ENCODE measurements at regions not wholly inside any gene's neighbourhood (a gene's known extent, or its start where the extent isn't known, plus 50 kb on each side); places are given as distances from the start of the nearest gene placed in this dataset.
A peak's percentile ranks its signal among the peaks of the same experiment; 100 is the strongest.

GRCh38 chr3:57001356-57001755, 59.1 kb upstream of the SPATA12 start:
- POLR2A ChIA-PET (ENCODE audit: partially characterized antibody) = no interaction called here

More at GRCh38 chr3:57001356-57001755, 59.1 kb upstream of the SPATA12 start:
- H4K8ac ChIP-seq (ENCODE audit: extremely low read depth, insufficient read depth, low read length) = no peak overlapping the region
- no peak overlapping the region for H3K23ac ChIP-seq (ENCODE audit: insufficient read length)
- H3K79me2 ChIP-seq (ENCODE audit: control insufficient read depth in 1 of 2, insufficient read depth in 2 of 2, low read length in 2 of 2) = no peaks in the 10 kb centered on the region
- H3K79me1 ChIP-seq (ENCODE audit: low read depth, low read length) = peaks cover 2% of the 10 kb centered on the region; the same call in 1 of the 2 replicates
- H2BK12ac ChIP-seq (ENCODE audit: low read depth, low read length) = no peak overlapping the region
- H3K27ac ChIP-seq (ENCODE audit: low read depth, low read length) = no peak overlapping the region
- peaks cover 0 to under 1% (median 0%) of the 10 kb centered on the region in 4 experiments; a peak in 2 of 7 replicates for H3K4me1 ChIP-seq (replicated peaks in 1 of 4; ENCODE audit: control insufficient read depth in 3 of 4, insufficient read depth in 4 of 4, low read length in 3 of 4)
- no peak overlapping the region for H3K9ac ChIP-seq (replicated peaks in 1 of 4; ENCODE audit: extremely low read depth in 1 of 4, low read depth in 3 of 4, low read length in 3 of 4)
- H3K18ac ChIP-seq (ENCODE audit: extremely low read depth, low read length) = no peak overlapping the region
- H2BK20ac ChIP-seq (ENCODE audit: low read length) = no peak overlapping the region
- no peaks in the 10 kb centered on the region for H3K27me3 ChIP-seq (replicated peaks in 1 of 4; ENCODE audit: control insufficient read depth in 3 of 4, extremely low read depth in 1 of 4, insufficient read depth in 3 of 4, low read length in 3 of 4)
- H3K36me3 ChIP-seq (ENCODE audit: control insufficient read depth in 2 of 4, insufficient read depth in 4 of 4, low read length in 3 of 4) = no peaks in the 10 kb centered on the region
- no peaks in the 10 kb centered on the region; the same call in 1 of the 2 replicates for H3K23me2 ChIP-seq (ENCODE audit: low read depth, low read length)
- no peaks in the 10 kb centered on the region for H3K9me3 ChIP-seq (ENCODE audit: insufficient read depth in 2 of 2, low read depth in 1 of 2, low read length in 1 of 2)
- no peak overlapping the region for H3K14ac ChIP-seq (ENCODE audit: insufficient read length)
- H2AFZ ChIP-seq (ENCODE audit: low read length) = no peak overlapping the region
- no peak overlapping the region for H2BK120ac ChIP-seq (replicated peaks; ENCODE audit: low read depth, low read length)
- FAIRE-seq (no peak), DNase-seq (ENCODE audit: low read depth in 1 of 2, low spot score in 2 of 2) (no peak)
- H2BK15ac ChIP-seq (ENCODE audit: low read length) = no peak overlapping the region
- no peak overlapping the region for H4K5ac ChIP-seq (ENCODE audit: insufficient read length, low read depth, low read length)
- 0 out of 2 replicates have a peak overlapping the region, but pooled peaks have one; percentile 56 for H2AK5ac ChIP-seq (ENCODE audit: low read depth, low read length)
- H3K4me3 ChIP-seq (ENCODE audit: extremely low read depth in 1 of 4, insufficient read depth in 2 of 4, low read depth in 3 of 4, low read length in 4 of 4) = no peak overlapping the region
- H3K56ac ChIP-seq (replicated peaks; ENCODE audit: insufficient read length, low read depth, low read length) = no peak overlapping the region
- H3K4me2 ChIP-seq (ENCODE audit: insufficient read depth in 1 of 2, low read depth in 2 of 2, low read length in 2 of 2) = no peak overlapping the region
- H4K20me1 ChIP-seq (replicated peaks in 1 of 2; ENCODE audit: control insufficient read depth in 1 of 2, insufficient read depth in 2 of 2, low read length in 2 of 2) = no peaks in the 10 kb centered on the region
- no peak overlapping the region for H2BK5ac ChIP-seq (ENCODE audit: low read depth, low read length)
- H3K4ac ChIP-seq (replicated peaks; ENCODE audit: insufficient read length, low read depth, low read length) = no peak overlapping the region
- TF ChIP-seq TEAD4 (IDR thresholded peaks at IDR 0.05; ENCODE audit: low read depth, low read length) (0 out of 2 replicates have a peak, but pooled peaks have one; percentile 14), FOSL1 (IDR thresholded peaks at IDR 0.05; ENCODE audit: insufficient read depth, low read depth, low read length) (no peak), KDM1A (IDR thresholded peaks at IDR 0.05; ENCODE audit: borderline replicate concordance, low read length) (peak; percentile 27; the same call in 1 of the 2 replicates)
- no peak overlapping the region for H4K91ac ChIP-seq (replicated peaks; ENCODE audit: insufficient read length, low read length)
- WGBS, 2 experiments (ENCODE audit: extremely low coverage in 1 of 2, insufficient coverage in 1 of 2, insufficient read length in 1 of 2, insufficient replicate concordance in 2 of 2, low coverage in 1 of 2, low lambda C conversion rate in 2 of 2, missing lambda C conversion rate in 1 of 2) = 75% methylated on average over 5 of the region's 5 CpGs; no CpG with 5 or more reads in 1 of the 2 experiments
- CTCF ChIA-PET (ENCODE audit: partially characterized antibody) = interaction anchor here (1.0 to 1.6 kb wide), 3 partner anchors 18 to 88 kb away, joined by 3 to 4 read pairs (median 3); no protein-coding TSS in a partner anchor
